Type B pancreatic cell (in vitro differentiated cells): ENCODE measurements at regions not wholly inside any gene's neighbourhood (a gene's known extent, or its start where the extent isn't known, plus 50 kb on each side); places are given as distances from the start of the nearest gene placed in this dataset.

Source experiments
- DNase-seq: peaks from one replicate; pipeline ENCODE4 v3.0.0; 2021; ENCODE audit warnings: mixed read lengths; ENCODE audit not compliant: unreplicated experiment; ENCODE audit errors: extremely low spot score
- H3K27ac Mint-ChIP-seq: 2 replicates; pipeline ENCODE4 v1.8.0; 2021; ENCODE audit warnings: mild to moderate bottlenecking, mixed read lengths
- H3K27me3 Mint-ChIP-seq: 2 replicates; pipeline ENCODE4 v1.8.0; 2021; ENCODE audit warnings: mixed read lengths
- H3K36me3 Mint-ChIP-seq: 2 replicates; pipeline ENCODE4 v1.8.0; 2021; ENCODE audit warnings: mixed read lengths
- H3K4me1 Mint-ChIP-seq: one replicate; pipeline ENCODE4 v1.8.0; 2021; ENCODE audit warnings: mixed read lengths; ENCODE audit not compliant: unreplicated experiment
- H3K4me3 Mint-ChIP-seq: 2 replicates; pipeline ENCODE4 v1.8.0; 2021; ENCODE audit warnings: mild to moderate bottlenecking, mixed read lengths
- H3K9me3 Mint-ChIP-seq: 2 replicates; pipeline ENCODE4 v1.8.0; 2021; ENCODE audit warnings: mixed read lengths
- CTCF ChIP-seq: fragments of 200-600 bp; sonication (generic); conservative IDR thresholded peaks from 2 replicates; pipeline ENCODE4 v1.5.0; 2021; ENCODE audit warnings: antibody characterized with exemption, mild to moderate bottlenecking

DNA sequence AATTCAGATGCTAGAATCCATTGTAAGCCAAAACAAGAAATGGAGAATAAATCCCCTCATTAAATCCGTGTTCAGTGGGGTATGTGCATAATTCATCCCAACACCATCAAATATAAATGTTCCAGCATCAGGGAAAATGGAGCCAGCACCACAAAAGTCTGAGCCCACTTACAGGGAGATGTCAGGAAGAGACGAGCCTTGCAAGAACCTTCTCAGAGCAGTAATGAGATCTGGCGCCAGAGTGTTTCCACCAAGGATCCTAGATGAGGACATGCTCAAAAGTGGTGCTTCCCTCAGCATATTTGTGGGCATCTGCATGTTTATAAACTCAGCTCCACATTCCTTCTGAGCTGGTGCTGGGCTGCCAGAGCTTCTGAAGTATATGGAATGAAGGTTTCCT, 541.9 kb upstream of the C16orf82 start:
- Mint-ChIP-seq H3K36me3 (no peaks in the 10 kb centered on the region), H3K4me3 (no peak overlapping the region), H3K27ac (no peak overlapping the region), H3K27me3 (no peaks in the 10 kb centered on the region), H3K4me1 (peaks cover 7% of the 10 kb centered on the region), H3K9me3 (peaks cover 5% of the 10 kb centered on the region)
- DNase-seq = no peak
- TF ChIP-seq CTCF = no peak

DNA sequence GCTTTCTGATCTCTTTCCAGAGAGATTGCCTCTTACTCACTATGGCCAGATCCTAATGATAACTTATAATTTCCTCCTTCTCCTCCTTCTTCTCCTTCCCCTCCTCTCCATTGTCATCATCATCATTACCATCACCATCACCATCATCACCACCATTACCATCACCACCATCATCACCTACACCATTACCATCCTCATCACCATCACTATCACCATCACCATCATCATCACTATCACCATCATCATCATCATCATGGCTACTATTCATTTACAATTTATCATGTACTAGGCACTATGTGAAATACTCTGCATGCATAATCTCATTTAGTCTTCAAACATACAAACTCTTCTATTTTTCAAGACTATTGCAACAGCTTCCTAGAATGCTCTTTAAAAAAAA, 540.9 kb upstream of the C16orf82 start:
- no peaks in the 10 kb centered on the region for H3K36me3 Mint-ChIP-seq
- no peak for DNase-seq
- peaks cover 5% of the 10 kb centered on the region for H3K9me3 Mint-ChIP-seq
- H3K4me3 Mint-ChIP-seq = no peak overlapping the region
- no peak for TF ChIP-seq CTCF
- H3K27me3 Mint-ChIP-seq = no peaks in the 10 kb centered on the region
- H3K27ac Mint-ChIP-seq = no peak overlapping the region
- peaks cover 7% of the 10 kb centered on the region for H3K4me1 Mint-ChIP-seq

DNA sequence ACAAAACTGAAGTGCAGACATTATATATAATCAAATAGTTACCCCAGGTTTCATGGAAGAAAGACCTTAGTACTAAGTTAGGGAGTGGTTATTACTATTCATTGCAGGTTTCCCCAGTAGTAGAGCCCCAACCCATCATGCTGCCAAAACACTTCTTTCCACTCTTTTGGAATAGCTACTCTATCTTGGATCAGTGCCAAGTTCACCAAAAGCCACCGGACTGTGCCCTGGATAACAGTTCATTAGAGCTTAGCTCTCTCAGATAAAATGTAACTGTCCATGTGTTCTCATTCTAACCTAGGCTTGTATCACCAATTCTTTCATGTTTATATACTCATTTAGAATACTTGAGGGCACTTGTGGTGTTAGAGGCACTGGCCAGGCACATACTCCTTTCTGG, 540.1 kb upstream of the C16orf82 start:
- TF ChIP-seq CTCF = no peak
- no peaks in the 10 kb centered on the region for H3K9me3 Mint-ChIP-seq
- H3K4me3 Mint-ChIP-seq = no peak overlapping the region
- DNase-seq = no peak
- H3K4me1 Mint-ChIP-seq = peaks cover 7% of the 10 kb centered on the region
- no peaks in the 10 kb centered on the region for H3K36me3 Mint-ChIP-seq
- H3K27ac Mint-ChIP-seq = no peak overlapping the region
- no peaks in the 10 kb centered on the region for H3K27me3 Mint-ChIP-seq

- no peak overlapping the region for H3K4me3 Mint-ChIP-seq
- H3K9me3 Mint-ChIP-seq = no peaks in the 10 kb centered on the region
- H3K36me3 Mint-ChIP-seq = no peaks in the 10 kb centered on the region
- DNase-seq = no peak
- no peaks in the 10 kb centered on the region for H3K4me1 Mint-ChIP-seq
- no peak for TF ChIP-seq CTCF
- no peak overlapping the region for H3K27ac Mint-ChIP-seq
- H3K27me3 Mint-ChIP-seq = no peaks in the 10 kb centered on the region
Observed at GRCh38 chr16:26530584-26531289, 536.0 kb upstream of the C16orf82 start.

DNA sequence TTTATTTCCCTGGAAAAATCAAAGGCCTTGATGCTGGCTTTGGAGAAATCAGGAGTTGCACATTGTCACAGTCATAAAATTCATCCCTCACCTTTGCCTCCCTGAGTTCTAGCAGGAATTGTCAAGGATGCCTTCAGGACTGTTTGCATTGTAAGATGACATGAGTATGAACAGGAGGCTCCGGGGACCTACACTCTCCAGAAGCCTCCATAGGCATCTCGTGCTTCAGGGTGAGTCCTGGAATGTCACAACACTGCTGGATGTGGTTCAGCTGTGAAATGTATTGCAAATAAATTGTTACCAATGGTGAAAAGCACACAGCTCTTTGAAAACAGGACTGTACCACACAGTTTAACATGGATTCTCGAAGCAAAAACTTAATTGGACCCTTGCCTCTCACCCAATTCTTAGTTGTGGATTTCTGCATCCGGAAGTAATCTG, 535.4 kb upstream of the C16orf82 start:
- Mint-ChIP-seq H3K9me3 (no peaks in the 10 kb centered on the region), H3K4me3 (no peak overlapping the region), H3K4me1 (no peaks in the 10 kb centered on the region), H3K27ac (no peak overlapping the region), H3K27me3 (no peaks in the 10 kb centered on the region), H3K36me3 (no peaks in the 10 kb centered on the region)
- DNase-seq = no peak
- no peak for TF ChIP-seq CTCF
